Osteoblast (primary cell): ENCODE measurements at regions not wholly inside any gene's neighbourhood (a gene's known extent, or its start where the extent isn't known, plus 50 kb on each side); places are given as distances from the start of the nearest gene placed in this dataset.

Experiments
- DNase-seq: peaks from one replicate; pipeline ENCODE4 v3.0.0; 2011; ENCODE audit warnings: low spot score, mixed read lengths; ENCODE audit not compliant: insufficient read length; ENCODE audit errors: missing footprints
- H2AFZ ChIP-seq: 2 replicates; pipeline ENCODE4 v1.6.0; 2011; ENCODE audit warnings: mild to moderate bottlenecking, low read length
- H3K27ac ChIP-seq: 2 replicates; pipeline ENCODE4 v1.5.1; 2011; ENCODE audit warnings: mild to moderate bottlenecking, low read depth, low read length, moderate library complexity
- H3K27me3 ChIP-seq: 2 replicates; pipeline ENCODE4 v1.6.0; 2012; ENCODE audit warnings: mild to moderate bottlenecking, control low read depth, inconsistent platforms, low read length, moderate library complexity; ENCODE audit not compliant: insufficient read depth
- H3K36me3 ChIP-seq: 2 replicates; pipeline ENCODE4 v1.5.1; 2011; ENCODE audit warnings: mild to moderate bottlenecking, low read length, control low read depth, moderate library complexity; ENCODE audit not compliant: insufficient read depth
- H3K4me1 ChIP-seq: 2 replicates; pipeline ENCODE4 v1.5.1; 2011; ENCODE audit warnings: mild to moderate bottlenecking, low read length, control low read depth, moderate library complexity; ENCODE audit not compliant: insufficient read depth
- H3K4me2 ChIP-seq: 2 replicates; pipeline ENCODE4 v1.6.0; 2011; ENCODE audit warnings: mild to moderate bottlenecking, low read length; ENCODE audit not compliant: insufficient read depth
- H3K4me3 ChIP-seq: fragments of 200-600 bp; sonication (generic); 3 replicates; pipeline ENCODE4 v1.5.1; 2012; ENCODE audit warnings: mild to moderate bottlenecking, low read length, inconsistent platforms; ENCODE audit not compliant: insufficient read depth
- H3K79me2 ChIP-seq: 2 replicates; pipeline ENCODE4 v1.6.0; 2012; ENCODE audit warnings: mild to moderate bottlenecking, low read length, control low read depth, inconsistent platforms; ENCODE audit not compliant: insufficient read depth
- H3K9me3 ChIP-seq: 2 replicates; pipeline ENCODE4 v1.5.1; 2011; ENCODE audit warnings: low read depth, low read length, control low read depth
- H4K20me1 ChIP-seq: 2 replicates; pipeline ENCODE4 v1.6.0; 2012; ENCODE audit warnings: mild to moderate bottlenecking, low read length, control low read depth; ENCODE audit not compliant: insufficient read depth
- CTCF ChIP-seq: IDR thresholded peaks from 2 replicates; pipeline ENCODE4 v1.5.1; 2011; ENCODE audit warnings: mild to moderate bottlenecking, low read depth, low read length, moderate library complexity; ENCODE audit errors: extremely low read depth

- no peaks in the 10 kb centered on the region for H4K20me1 ChIP-seq
- peaks cover 7% of the 10 kb centered on the region for H3K27me3 ChIP-seq
- no peak overlapping the region for H3K27ac ChIP-seq
- no peak overlapping the region for H3K4me3 ChIP-seq
- H3K4me2 ChIP-seq, result no peak overlapping the region
- no peaks in the 10 kb centered on the region for H3K9me3 ChIP-seq
- H3K4me1 ChIP-seq, result no peaks in the 10 kb centered on the region
- no peak for TF ChIP-seq CTCF
- no peaks in the 10 kb centered on the region for H3K36me3 ChIP-seq
- no peak overlapping the region for H2AFZ ChIP-seq
- DNase-seq, result no peak
- H3K79me2 ChIP-seq, result no peaks in the 10 kb centered on the region
Measured at GRCh38 chr5:113692891-113693457, 179.5 kb downstream of the YTHDC2 start.

- no peak overlapping the region for H3K27ac ChIP-seq
- no peak overlapping the region for H2AFZ ChIP-seq
- peaks cover 7% of the 10 kb centered on the region for H3K27me3 ChIP-seq
- no peaks in the 10 kb centered on the region for H3K4me1 ChIP-seq
- H4K20me1 ChIP-seq, result no peaks in the 10 kb centered on the region
- no peaks in the 10 kb centered on the region for H3K36me3 ChIP-seq
- no peak for TF ChIP-seq CTCF
- H3K4me2 ChIP-seq, result no peak overlapping the region
- no peaks in the 10 kb centered on the region for H3K79me2 ChIP-seq
- no peaks in the 10 kb centered on the region for H3K9me3 ChIP-seq
- no peak overlapping the region for H3K4me3 ChIP-seq
- DNase-seq, result no peak
Measured at GRCh38 chr5:113693701-113694100, 180.2 kb downstream of the YTHDC2 start.

- no peak for DNase-seq
Measured at GRCh38 chr5:113694576-113694975, 181.1 kb downstream of the YTHDC2 start.

GRCh38 chr5:113703266-113703665 lies 189.8 kb downstream of the YTHDC2 start:
- Histone ChIP-seq H3K36me3 (no peaks in the 10 kb centered on the region), H3K27ac (no peak overlapping the region), H3K27me3 (no peaks in the 10 kb centered on the region), H3K4me3 (no peak overlapping the region), H2AFZ (no peak overlapping the region), H3K4me2 (no peak overlapping the region), H3K9me3 (no peaks in the 10 kb centered on the region), H3K4me1 (no peaks in the 10 kb centered on the region), H3K79me2 (no peaks in the 10 kb centered on the region), H4K20me1 (no peaks in the 10 kb centered on the region)
- DNase-seq, result no peak
- TF ChIP-seq CTCF, result no peak

More at GRCh38 chr5:113694576-113694975, 181.1 kb downstream of the YTHDC2 start:
- no peak overlapping the region for H2AFZ ChIP-seq
- H3K27me3 ChIP-seq, result peaks cover 7% of the 10 kb centered on the region
- H3K4me3 ChIP-seq, result no peak overlapping the region
- no peak overlapping the region for H3K27ac ChIP-seq
- H3K4me2 ChIP-seq, result no peak overlapping the region
- no peak for TF ChIP-seq CTCF
- H3K9me3 ChIP-seq, result no peaks in the 10 kb centered on the region
- no peaks in the 10 kb centered on the region for H3K36me3 ChIP-seq
- H4K20me1 ChIP-seq, result no peaks in the 10 kb centered on the region
- no peaks in the 10 kb centered on the region for H3K79me2 ChIP-seq
- no peaks in the 10 kb centered on the region for H3K4me1 ChIP-seq
